ENCODE measurements at regions not wholly inside any gene's neighbourhood (a gene's known extent, or its start where the extent isn't known, plus 50 kb on each side); places are given as distances from the start of the nearest gene placed in this dataset.

- POLR2A ChIA-PET: no interaction called here
- Histone ChIP-seq H3K27ac (ENCODE audit: extremely low read depth, low read depth, low read length) (no peak overlapping the region), H3K4me1 (ENCODE audit: control insufficient read depth, insufficient read depth, low read length) (no peaks in the 10 kb centered on the region), H3K9me3 (ENCODE audit: control insufficient read depth, insufficient read depth, low read depth, low read length) (no peaks in the 10 kb centered on the region), H3K4me3 (ENCODE audit: low read depth, low read length) (no peak overlapping the region), H3K36me3 (ENCODE audit: control insufficient read depth in 2 of 2, insufficient read depth in 1 of 2, low read length in 2 of 2) (no peaks in the 10 kb centered on the region)
- TF ChIP-seq ZNF585B (tag by site-specific recombination; IDR thresholded peaks at IDR 0.05) (no peak), ZNF16 (tag by site-specific recombination; IDR thresholded peaks at IDR 0.05; ENCODE audit: low read depth) (no peak), ZNF433 (tag by site-specific recombination; IDR thresholded peaks at IDR 0.05; ENCODE audit: low read depth) (no peak), ZNF473 (tag by site-specific recombination; IDR thresholded peaks at IDR 0.05) (no peak), ZNF26 (tag by site-specific recombination; IDR thresholded peaks at IDR 0.05) (no peak), ZNF449 (tag by site-specific recombination; IDR thresholded peaks at IDR 0.05) (no peak), ZNF596 (tag by site-specific recombination; IDR thresholded peaks at IDR 0.05) (no peak), ZNF704 (tag by site-specific recombination; IDR thresholded peaks at IDR 0.05) (no peak), ZNF324 (tag by site-specific recombination; IDR thresholded peaks at IDR 0.05) (no peak), ZBTB17 (tag by site-specific recombination; IDR thresholded peaks at IDR 0.05) (no peak), KLF10 (tag by site-specific recombination; IDR thresholded peaks at IDR 0.05) (no peak), ZNF175 (tag by site-specific recombination; IDR thresholded peaks at IDR 0.05) (no peak), ZNF23 (tag by site-specific recombination; IDR thresholded peaks at IDR 0.05; ENCODE audit: borderline replicate concordance) (no peak), YY2 (tag by site-specific recombination; IDR thresholded peaks at IDR 0.05) (no peak), ZNF366 (tag by site-specific recombination; conservative IDR thresholded peaks at IDR 0.05) (no peak), GLI4 (tag by site-specific recombination; IDR thresholded peaks at IDR 0.05) (no peak), ZNF311 (tag by site-specific recombination; IDR thresholded peaks at IDR 0.05; ENCODE audit: borderline replicate concordance) (no peak), ZSCAN5A (tag by site-specific recombination; IDR thresholded peaks at IDR 0.05) (no peak), ZNF211 (tag by site-specific recombination; IDR thresholded peaks at IDR 0.05; ENCODE audit: low read depth) (no peak), ZNF830 (tag by site-specific recombination; IDR thresholded peaks at IDR 0.05; ENCODE audit: low read depth) (no peak)
- CTCF ChIA-PET: no interaction called here
Observed at GRCh38 chr2:138853761-138854160, 73.6 kb upstream of the NXPH2 start.

GRCh38 chr2:138853296-138853695, 73.1 kb upstream of the NXPH2 start:
- Histone ChIP-seq H3K9me3 (ENCODE audit: control insufficient read depth, insufficient read depth, low read depth, low read length) (no peaks in the 10 kb centered on the region), H3K4me3 (ENCODE audit: low read depth, low read length) (no peak overlapping the region), H3K36me3 (ENCODE audit: control insufficient read depth in 2 of 2, insufficient read depth in 1 of 2, low read length in 2 of 2) (no peaks in the 10 kb centered on the region), H3K4me1 (ENCODE audit: control insufficient read depth, insufficient read depth, low read length) (no peaks in the 10 kb centered on the region), H3K27ac (ENCODE audit: extremely low read depth, low read depth, low read length) (no peak overlapping the region)
- TF ChIP-seq ZBTB20 (tag by site-specific recombination; IDR thresholded peaks at IDR 0.05): no peak
- CTCF ChIA-PET: no interaction called here
- POLR2A ChIA-PET: no interaction called here
